Hematopoietic multipotent progenitor cell treated with erythropoietin and hydrocortisone succinate and interleukin-3 and kit ligand, for 4 days (in vitro differentiated cells): ENCODE measurements at regions not wholly inside any gene's neighbourhood (a gene's known extent, or its start where the extent isn't known, plus 50 kb on each side); places are given as distances from the start of the nearest gene placed in this dataset.
A peak's percentile ranks its signal among the peaks of the same experiment; 100 is the strongest.

ENCODE experiments used
- DNase-seq: peaks from one replicate; pipeline ENCODE4 v3.0.0-alpha.2; 2015

DNA sequence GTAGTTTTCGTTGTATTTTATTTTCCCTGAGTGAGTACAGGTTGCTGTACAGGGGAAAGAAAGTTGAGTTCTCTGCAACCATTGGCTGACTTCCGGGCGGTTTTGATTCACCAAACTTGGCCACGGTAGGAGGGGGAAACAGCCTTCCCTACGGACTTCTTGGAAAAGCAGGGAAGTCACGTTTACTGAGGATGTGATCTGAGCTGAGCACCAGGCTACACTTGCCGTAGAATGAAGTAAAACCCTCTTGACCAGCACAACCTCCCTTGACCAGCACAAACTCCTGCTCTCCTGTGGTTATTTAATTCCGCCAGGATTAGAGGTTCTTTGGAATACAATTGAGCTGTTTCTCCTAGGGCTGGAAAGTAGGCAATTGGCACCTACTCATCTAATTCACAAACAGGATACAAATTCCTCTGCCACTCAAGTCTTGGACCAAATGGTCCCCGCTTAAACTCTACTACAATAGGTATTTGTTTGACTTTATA is 242.0 kb upstream of the RBFOX1 start:
- no peak for DNase-seq

DNA sequence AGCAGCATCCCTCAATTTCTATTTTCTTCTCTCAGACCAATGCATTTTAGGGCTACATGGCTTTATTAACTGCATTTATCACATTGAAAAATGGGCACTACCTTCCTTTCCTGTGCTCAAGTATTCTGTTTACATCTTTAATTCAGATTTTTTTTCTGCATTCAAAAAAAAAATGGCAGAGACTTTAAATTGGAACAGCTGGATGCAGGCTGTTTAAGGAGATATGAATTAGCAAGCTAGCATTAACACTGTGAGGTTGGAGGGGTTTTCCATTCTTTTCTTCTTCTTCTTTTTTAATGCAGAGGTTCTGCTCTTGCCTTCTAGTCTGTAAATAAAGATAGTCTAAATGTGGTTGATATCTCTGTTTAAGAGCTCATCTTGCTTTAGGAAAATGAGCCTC is 242.9 kb upstream of the RBFOX1 start:
- no peak for DNase-seq

DNA sequence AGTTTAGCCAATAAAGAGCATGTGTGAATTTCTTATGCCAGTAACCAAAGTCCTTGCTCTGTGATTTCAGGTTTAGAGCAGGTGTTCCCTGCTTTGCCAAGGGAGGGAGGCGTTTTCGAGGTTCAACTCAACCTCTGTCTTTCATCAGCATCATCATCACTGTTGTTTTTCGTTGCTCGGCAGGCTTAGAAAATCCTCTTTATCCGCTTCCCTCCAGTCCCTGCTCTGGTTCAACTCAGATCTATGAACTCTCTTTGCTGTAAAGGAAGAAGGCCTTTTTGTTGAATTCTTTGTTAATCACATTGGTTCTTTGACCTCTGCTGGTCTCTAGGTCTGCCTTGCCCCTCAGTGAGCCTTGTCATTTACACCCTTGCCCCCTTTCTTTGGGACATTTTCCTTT is 243.9 kb upstream of the RBFOX1 start:
- DNase-seq = no peak

DNA sequence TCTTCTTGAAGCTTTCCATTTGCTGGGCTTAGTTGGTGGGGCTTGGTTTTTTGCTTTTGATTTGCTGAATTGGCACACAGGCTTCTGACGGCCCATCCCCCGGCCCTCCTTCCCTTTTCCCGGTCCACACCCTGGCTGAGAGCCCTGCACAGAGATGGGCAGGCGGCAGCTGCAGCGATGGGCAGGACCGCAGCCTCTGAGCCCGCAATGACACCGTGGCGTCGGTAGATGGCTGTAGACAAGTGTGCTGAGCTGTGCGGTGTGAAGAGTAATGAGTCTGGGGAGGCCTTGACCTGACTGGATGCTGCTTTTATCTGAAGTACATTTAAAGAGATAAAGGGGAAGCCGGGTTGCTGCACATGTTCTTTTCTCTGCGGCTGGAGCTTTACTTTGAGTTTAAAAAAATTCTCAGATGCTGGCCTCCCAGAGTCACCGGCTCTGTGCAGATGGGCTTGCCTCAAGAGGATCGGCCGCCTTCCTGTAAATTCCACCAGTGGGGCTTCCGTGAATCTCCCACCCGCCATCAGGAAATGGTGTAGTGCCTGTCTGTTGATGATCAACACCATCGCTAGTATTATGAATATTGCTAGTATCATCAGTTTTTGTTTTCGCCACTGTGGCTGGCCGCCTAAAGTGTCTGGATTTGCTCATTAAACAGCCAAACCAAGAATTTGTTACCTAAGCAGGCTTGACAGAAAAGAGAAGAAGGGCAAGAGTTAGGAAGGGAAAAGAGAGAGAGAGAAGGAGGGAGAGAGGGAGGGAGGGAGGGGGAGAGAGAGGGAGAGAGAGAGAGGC is 245.6 kb upstream of the RBFOX1 start:
- DNase-seq = peak; percentile 50

DNA sequence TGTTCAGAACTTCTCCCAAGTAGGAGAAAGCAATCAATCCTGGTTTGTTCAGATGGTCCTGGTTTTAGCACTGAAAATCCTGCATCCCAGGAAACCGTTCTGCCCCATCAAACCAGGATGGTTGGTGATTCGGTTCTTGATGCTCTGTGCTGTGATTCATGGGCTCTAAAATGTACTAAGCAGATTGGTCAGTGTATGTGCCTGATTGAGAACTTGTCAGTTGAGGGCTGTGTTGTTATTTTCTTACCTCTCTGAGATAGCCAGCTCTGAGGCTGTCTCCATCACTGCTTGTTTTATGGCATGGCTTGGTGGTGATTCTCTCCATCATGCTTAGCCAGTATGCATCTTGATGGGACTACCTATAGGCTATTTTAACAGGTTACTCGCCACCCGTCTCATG is 246.9 kb upstream of the RBFOX1 start:
- DNase-seq = no peak

DNA sequence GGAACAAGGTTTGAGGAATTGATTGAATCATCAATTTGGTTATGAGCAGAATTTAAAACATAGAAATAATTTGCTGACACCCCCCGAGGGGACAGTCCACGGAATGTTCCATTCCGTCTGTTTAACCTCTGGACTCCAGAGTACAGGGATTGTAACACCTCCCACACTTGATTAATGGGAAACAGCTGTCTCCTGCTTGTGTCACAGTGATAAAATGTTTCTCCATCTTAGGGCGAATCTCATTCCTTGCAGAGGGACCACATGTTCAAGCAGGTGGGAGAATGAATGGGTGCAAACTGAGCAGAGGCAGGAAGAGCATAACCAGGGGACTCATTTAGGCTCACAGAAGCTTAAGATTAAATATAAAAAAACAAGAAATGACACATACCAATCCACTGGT is 249.5 kb upstream of the RBFOX1 start:
- DNase-seq = no peak

DNA sequence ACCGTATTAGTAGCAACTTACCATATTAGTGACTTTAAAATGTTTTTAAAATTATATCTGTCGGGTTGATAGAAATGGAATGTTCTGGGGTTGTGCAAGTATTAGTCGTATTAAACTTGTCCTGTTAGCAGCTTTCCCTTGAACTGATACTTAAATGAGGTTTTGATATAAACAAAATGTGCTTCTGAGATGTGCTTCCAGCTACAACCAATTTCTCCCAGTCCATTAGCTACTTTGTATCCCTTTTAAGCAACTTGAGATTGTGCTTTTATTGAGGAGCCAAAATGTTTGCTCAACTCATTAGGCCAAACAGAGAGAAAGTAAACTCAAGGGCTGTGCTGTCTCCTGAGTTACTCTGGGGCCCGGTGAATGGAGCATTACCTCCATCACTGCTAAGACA is 255.0 kb upstream of the RBFOX1 start:
- no peak for DNase-seq

DNA sequence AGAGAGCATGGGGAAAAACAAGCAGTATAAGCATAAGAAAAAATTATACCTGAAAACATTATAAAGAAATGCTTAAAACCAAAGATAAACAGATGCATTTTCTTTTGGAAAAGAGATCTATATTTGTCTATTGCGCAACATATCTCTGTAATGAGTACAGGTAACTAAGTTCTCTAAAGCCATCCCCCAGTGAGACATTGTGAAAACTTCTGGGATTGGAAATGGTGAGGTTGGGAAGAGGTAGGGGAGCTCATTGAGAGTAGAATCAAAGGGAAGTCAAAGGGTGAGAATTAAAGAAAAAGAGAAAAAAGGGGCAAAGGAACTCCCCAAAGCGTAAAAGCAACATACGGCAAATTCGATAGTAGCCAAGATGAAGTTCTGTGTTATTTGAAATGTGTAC is 257.9 kb upstream of the RBFOX1 start:
- no peak for DNase-seq

DNA sequence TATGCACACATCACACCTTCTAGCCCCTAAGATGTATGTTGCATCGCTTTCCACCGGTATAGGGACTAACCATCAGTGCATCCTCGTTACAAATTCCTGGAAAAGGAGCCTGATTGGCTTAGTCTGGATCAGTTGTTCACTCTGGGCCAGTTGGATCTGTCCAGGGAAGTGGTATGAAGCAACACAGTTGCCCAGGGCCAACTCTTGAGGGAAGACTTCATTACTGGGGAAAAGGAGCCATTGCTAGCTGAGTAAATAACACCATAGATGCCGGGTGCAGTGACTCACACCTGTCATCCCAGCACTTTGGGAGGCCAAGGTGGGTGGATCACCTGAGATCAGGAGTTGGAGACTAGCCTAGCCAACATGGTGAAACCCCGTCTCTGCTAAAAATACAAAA is 275.2 kb upstream of the RBFOX1 start:
- no peak for DNase-seq

DNA sequence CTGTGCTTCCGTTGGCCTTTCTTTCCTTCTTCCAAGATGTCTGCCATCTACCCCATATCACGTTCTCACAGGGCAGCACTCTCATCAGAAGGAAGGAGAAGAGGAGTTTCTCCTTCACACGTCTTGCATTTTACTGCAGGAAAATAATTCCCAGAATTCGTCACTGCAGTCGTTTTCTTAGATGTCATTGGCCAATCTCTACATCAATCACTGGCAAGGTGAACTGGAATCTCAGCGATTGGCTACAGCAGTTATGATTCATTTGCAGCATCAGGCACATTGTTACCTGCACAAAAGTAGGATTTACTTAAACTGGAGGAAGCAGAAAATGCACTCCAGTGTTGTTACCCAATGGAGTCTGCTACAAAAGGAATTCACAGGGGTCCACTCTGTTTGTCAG is 277.2 kb upstream of the RBFOX1 start:
- no peak for DNase-seq

DNA sequence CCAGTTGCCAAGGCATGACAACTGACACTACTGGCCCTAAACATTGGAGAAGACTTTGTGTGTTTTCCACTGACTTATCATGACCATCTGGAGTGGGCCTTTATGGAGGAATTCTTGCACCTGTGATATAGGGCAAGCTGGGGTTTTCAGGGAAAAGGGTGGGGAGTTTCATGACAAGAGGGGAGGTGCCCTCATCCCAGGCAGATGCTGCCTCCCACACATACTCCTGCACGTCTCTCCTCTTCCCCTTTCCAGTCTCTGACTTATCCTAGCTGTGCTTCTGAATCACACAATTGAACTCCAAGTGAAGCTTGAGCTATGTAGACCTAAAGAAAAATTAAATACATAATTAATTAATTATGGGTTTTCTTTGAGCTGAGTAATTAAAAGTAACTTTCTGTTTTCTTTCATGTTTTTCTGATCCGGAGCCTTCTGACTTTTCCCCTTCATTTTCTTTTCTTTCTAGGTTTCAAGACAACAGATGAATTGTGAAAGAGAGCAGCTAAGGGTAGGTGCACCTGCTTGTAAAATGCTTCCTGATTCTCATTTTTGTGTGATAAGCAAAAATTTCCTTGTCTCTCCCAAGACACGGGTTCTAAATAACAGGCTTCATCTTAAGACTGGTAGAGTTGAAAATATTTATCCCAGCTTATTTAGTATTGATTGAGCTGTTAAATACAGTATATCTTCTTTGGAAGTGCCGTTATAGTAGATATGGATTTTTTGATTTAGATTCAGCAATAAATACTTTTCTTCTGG is 280.9 kb upstream of the RBFOX1 start:
- DNase-seq = no peak

DNA sequence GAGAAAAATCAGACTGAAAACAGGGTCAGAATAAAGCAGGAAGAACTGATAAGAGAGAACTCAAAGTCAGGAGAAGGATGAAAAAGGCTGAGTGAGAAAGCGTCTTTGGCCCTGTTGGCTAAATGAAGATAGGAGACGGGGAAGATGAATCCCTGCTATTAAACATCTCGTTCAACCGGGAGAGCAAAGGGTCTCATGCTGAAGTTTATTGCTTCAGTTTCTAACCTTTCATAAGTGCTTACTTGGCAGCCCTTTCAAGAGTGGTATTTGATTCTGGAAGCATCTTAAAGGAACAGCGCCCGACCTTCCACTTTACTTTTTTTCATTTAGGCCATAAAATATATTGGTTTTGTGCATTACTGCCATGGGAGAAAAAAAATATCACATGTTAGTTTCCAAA is 288.3 kb upstream of the RBFOX1 start:
- DNase-seq = no peak

DNA sequence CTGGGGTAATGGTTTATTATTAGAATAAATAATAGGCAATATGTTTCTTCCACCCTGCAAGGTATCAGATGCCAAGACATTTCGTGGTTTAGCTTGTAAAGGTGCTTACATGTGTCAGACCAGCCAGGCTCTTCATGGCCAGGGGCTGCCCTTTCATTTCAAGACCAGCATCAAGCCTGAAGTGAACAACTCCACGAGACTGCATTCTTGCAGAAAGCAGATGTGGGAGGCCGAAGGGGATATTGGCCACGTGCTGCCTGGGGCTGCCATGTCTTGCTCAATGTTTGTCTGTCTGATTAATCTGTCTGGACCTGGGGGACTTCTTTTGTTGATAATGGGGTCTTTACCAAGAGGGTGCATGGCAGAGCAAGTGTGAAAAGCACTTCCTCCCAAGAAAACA is 294.2 kb upstream of the RBFOX1 start:
- DNase-seq = no peak

DNA sequence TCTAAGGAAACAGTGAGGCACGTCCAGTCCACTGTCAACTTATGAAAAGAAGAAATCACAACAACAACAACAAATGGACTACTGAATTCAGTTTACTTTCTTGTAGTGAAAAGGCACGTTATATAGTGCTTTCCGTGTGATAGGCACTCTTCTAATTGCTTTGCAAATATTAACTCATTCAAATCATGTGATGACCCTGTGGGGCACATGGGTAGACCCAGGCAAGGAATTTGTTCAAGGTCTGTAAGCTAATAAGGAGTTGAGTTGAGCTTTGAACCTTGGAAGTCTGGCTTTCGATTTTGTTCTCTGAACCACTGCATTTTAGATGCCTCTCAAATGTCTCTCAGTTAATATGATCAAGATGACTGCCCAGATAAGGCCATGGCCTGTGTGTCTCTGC is 295.1 kb upstream of the RBFOX1 start:
- no peak for DNase-seq

DNA sequence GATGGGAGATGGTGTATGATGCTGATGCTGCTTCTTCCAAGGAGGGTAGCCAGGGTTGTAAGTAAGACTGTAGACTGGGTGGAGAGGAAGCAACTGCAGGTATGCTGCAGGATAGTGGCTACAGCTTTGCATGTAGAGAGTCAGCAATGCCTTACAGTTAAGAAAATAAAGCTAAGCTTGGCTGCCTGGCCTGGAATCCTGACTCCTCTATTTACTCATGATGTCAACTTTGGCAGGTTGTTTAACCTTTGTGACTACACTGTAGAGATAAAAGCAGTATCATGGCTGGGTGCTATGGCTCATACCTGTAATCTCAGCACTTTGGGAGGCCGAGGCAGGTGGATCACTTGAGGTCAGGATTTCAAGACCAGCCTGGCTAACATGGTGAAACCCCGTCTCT is 301.6 kb upstream of the RBFOX1 start:
- no peak for DNase-seq

DNA sequence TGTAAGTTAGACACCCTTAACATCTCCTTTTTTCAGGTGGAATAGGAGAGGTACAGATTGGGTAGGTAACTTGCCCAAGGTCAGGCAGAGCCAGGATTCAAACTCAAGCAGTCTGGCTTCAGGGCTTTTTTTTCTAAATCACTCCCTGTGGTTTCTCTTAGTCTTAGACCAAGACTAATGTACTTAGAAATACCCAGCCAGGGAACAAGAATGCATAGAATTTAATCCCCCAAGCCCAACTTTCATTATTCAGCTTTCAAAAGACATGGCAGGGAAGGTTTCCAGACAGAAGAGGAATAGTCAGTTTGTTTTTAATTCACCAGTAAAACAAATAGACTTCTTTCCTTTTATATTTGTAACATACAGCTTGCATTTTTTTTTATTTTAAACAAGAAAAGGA is 305.2 kb upstream of the RBFOX1 start:
- no peak for DNase-seq

DNA sequence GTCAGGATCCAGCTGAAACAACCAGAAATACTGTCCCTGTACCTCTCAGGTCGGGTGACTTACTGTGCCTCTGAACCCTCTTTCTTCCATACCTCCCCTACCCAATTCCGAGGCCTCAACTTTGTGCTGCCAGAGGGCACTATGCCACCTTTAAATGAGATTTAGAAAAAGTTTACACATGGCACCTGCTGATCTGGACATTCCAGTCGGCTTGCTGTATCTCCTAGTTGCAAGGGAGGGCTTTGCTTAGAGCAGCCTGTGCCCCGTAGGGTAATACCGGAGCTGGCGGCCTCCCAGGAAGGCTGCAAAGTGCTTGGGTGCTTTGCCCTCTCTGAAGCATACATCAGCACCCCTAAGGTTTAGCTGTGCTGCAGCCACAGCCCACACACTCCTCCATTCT is 306.0 kb upstream of the RBFOX1 start:
- DNase-seq = no peak

DNA sequence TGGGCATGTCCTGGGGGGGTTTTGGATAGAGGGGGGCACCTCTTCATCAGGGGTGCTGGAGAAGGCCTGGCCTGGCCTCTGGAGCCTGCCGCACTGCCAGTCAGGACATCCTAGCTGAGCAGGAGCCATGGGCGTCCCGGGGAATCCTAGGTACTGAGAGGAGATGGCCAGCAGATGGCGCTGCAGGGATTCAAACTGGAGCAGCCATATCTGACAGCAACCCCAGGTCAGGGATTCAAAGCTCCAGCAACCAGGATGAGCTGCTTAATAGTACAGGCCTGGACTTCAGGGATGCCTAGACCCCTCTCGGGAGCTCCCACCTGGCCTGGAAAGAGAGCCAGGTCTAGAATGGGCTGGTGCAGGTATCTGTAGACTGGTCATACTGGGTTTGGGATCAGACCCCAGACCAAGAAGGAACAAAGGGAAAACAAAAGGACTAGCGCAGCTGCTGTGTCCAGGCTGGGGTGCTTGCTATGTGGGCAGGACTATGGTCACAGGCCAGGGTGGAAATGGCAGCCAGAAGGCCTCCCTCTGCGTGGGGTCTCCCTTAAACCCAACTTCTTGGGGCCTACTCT is 306.9 kb upstream of the RBFOX1 start:
- peak; percentile 78 for DNase-seq

DNA sequence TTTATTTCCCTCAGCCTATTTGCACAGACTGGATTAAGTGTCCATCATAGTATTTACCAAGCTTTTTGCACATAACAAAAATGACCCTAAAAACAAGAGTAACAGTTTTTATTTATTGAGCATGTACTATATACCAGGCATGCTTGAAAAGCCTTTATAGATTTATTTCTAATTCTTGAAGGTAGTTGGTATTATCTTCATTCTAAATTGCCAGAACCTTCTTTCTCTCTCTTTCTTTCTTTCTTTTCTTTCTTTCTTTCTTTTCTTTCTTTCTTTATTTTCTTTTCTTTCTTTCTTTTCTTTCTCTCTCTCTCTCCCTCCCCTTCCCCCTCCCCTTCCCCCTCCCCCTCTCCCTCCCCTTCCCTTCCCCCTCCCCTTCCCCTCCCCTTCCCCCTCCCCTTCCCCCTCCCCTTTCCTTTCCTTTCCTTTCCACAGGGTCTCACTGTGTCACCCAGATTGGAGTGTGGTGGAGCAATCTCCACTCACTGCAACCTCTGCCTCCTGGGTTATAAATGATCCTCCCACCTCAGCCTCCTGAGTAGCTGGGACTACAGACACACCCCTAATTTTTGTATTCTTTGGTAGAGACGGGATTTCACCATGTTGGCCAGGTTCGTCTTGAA is 310.9 kb upstream of the RBFOX1 start:
- no peak for DNase-seq

DNA sequence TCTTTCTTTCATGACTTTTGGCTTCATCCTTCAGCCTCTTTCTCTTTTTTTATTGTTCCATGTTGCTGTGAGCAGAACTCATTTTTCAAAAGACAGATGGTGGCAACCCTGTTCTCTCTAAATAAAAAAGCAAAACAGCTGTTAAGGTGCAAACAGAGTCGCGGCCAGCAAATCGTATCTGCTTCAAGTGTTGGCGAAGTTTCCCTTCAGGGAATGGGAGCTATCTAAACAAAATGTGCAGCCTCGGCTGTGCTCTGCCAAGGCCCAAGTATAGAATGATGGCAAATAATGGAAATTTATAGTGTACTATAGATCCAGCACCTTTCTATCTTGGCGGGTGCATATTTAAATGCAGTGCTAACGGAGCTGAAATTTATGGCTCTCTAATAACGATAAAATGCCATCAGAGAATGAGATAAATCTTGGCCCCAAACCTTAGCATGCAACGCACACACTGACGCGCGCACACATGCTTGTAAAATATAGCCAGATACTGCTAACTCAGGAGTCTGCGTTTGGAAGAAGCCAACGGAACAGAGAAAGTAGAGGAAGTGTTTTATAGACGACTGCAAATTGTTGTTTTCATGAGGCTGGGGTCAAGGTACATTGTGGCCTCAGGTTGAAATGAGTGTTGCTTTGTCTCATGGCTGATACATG is 315.5 kb upstream of the RBFOX1 start:
- no peak for DNase-seq

DNA sequence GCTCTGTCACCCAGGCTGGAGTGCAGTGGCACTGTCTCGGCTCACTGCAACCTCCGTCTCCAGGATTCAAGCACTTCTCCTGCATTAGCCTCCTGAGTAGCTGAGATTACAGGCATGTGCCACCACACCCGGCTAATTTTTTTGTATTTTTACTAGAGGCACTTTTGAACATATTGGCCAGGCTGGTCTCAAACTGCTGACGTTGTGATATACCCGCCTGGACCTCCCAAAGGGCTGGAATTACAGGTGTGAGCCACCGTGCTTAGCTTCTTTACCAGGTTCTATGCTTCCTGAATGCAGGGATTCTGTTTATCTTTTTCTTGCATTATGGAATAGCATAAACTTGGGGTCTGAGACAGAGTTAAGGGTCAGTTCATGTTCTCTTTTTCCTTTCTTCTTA is 317.9 kb upstream of the RBFOX1 start:
- DNase-seq = no peak

DNA sequence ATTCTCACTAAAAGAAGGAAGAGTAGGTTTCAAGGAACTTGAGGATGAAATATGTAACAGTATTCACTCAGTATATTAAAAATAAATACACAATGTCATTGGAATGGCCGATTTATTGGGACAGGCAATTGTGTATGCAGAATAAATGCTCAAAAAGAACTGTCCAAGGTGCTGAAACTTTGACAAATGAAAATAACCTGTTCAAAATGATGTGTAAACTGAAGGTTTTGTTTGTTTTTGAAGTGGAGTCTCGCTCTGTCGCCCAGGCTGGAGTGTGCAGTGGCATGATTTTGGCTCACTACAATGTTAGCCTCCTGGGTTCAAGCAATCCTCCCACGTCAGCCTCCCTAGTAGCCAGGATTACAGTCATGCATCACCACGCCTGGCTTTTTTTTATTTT is 318.7 kb upstream of the RBFOX1 start:
- peak; percentile 64 for DNase-seq

DNA sequence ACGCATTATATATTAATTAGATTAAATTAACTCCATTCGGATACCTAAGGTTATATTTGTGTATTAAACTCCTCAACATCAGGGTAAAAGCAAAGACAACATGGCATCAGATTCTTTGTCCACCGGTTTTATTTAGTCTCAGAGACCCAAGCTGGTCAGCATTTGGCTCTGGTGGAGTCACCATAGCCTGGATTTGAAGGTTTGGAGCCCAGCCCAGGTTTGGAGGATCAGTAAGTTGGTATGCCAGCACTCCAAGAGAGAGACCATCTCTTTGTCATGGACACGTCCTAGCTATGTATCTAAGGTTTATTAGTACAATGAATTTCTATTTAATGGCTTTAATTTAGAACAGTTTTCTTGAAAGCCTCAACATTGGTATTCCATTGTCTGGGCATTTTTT is 328.4 kb upstream of the RBFOX1 start:
- DNase-seq = no peak
